ENCODE measurements at regions not wholly inside any gene's neighbourhood (a gene's known extent, or its start where the extent isn't known, plus 50 kb on each side); places are given as distances from the start of the nearest gene placed in this dataset.

- H3K27ac ChIP-seq = no peak overlapping the region
These were observed 51.8 kb upstream of the TLE1 start for GRCh38 chr9:81741103-81741502.

GRCh38 chr9:81748091-81748490, 58.7 kb upstream of the TLE1 start:
- H3K27ac ChIP-seq = no peak overlapping the region
- no peak for DNase-seq (ENCODE audit: low read depth, low spot score)

More at GRCh38 chr9:81741103-81741502, 51.8 kb upstream of the TLE1 start:
- no peak for DNase-seq (ENCODE audit: low read depth, low spot score)

- no peak for DNase-seq (ENCODE audit: low read depth, low spot score)
- H3K27ac ChIP-seq = no peak overlapping the region
These were observed 64.1 kb upstream of the TLE1 start for GRCh38 chr9:81753436-81753835.

GRCh38 chr9:81754245-81754644, 64.9 kb upstream of the TLE1 start:
- no peak for DNase-seq (ENCODE audit: low read depth, low spot score)
- no peak overlapping the region for H3K27ac ChIP-seq

GRCh38 chr9:81755721-81756120, 66.4 kb upstream of the TLE1 start:
- no peak overlapping the region for H3K27ac ChIP-seq
- DNase-seq (ENCODE audit: low read depth, low spot score) = no peak

- no peak for DNase-seq (ENCODE audit: low read depth, low spot score)
- H3K27ac ChIP-seq = no peak overlapping the region
These were observed 67.2 kb upstream of the TLE1 start for GRCh38 chr9:81756561-81756960.

GRCh38 chr9:81758123-81758797, 68.9 kb upstream of the TLE1 start:
- no peak overlapping the region for H3K27ac ChIP-seq
- DNase-seq (ENCODE audit: low read depth, low spot score) = no peak

GRCh38 chr9:81759680-81760215, 70.4 kb upstream of the TLE1 start:
- peak; percentile 61 for DNase-seq (ENCODE audit: low read depth, low spot score)
- no peak overlapping the region for H3K27ac ChIP-seq

- no peak for DNase-seq (ENCODE audit: low read depth, low spot score)
- H3K27ac ChIP-seq = no peak overlapping the region
These were observed 78.6 kb upstream of the TLE1 start for GRCh38 chr9:81767921-81768320.

GRCh38 chr9:81771571-81771970, 82.2 kb upstream of the TLE1 start:
- DNase-seq (ENCODE audit: low read depth, low spot score) = no peak
- no peak overlapping the region for H3K27ac ChIP-seq

- DNase-seq (ENCODE audit: low read depth, low spot score) = no peak
- no peak overlapping the region for H3K27ac ChIP-seq
These were observed 82.8 kb upstream of the TLE1 start for GRCh38 chr9:81772144-81772543.

- no peak for DNase-seq (ENCODE audit: low read depth, low spot score)
- no peak overlapping the region for H3K27ac ChIP-seq
These were observed 87.0 kb upstream of the TLE1 start for GRCh38 chr9:81776390-81776789.

- no peak for DNase-seq (ENCODE audit: low read depth, low spot score)
These were observed 87.5 kb upstream of the TLE1 start for GRCh38 chr9:81776834-81777233.

GRCh38 chr9:81777482-81777881, 88.1 kb upstream of the TLE1 start:
- no peak for DNase-seq (ENCODE audit: low read depth, low spot score)
- no peak overlapping the region for H3K27ac ChIP-seq

More at GRCh38 chr9:81776834-81777233, 87.5 kb upstream of the TLE1 start:
- no peak overlapping the region for H3K27ac ChIP-seq

- H3K27ac ChIP-seq = no peak overlapping the region
- DNase-seq (ENCODE audit: low read depth, low spot score) = no peak
These were observed 93.1 kb upstream of the TLE1 start for GRCh38 chr9:81782313-81782995.

- peak; percentile 16 for DNase-seq (ENCODE audit: low read depth, low spot score)
- H3K27ac ChIP-seq = no peak overlapping the region
These were observed 98.6 kb upstream of the TLE1 start for GRCh38 chr9:81787747-81788632.

GRCh38 chr9:81789721-81790120, 100.4 kb upstream of the TLE1 start:
- no peak for DNase-seq (ENCODE audit: low read depth, low spot score)
- H3K27ac ChIP-seq = no peak overlapping the region

- DNase-seq (ENCODE audit: low read depth, low spot score) = no peak
- H3K27ac ChIP-seq = no peak overlapping the region
These were observed 100.8 kb upstream of the TLE1 start for GRCh38 chr9:81790166-81790565.

- no peak for DNase-seq (ENCODE audit: low read depth, low spot score)
- no peak overlapping the region for H3K27ac ChIP-seq
These were observed 101.7 kb upstream of the TLE1 start for GRCh38 chr9:81791076-81791475.

- DNase-seq (ENCODE audit: low read depth, low spot score) = no peak
- H3K27ac ChIP-seq = no peak overlapping the region
These were observed 109.3 kb upstream of the TLE1 start for GRCh38 chr9:81798606-81799005.

GRCh38 chr9:81801190-81801589, 111.8 kb upstream of the TLE1 start:
- no peak for DNase-seq (ENCODE audit: low read depth, low spot score)
- no peak overlapping the region for H3K27ac ChIP-seq

Measured in epithelial cell of prostate (primary cell).